GM18867 (cell line): ENCODE measurements at regions not wholly inside any gene's neighbourhood (a gene's known extent, or its start where the extent isn't known, plus 50 kb on each side); places are given as distances from the start of the nearest gene placed in this dataset.

Source experiments
- ATAC-seq: cut with Tn5 transposase; IDR thresholded peaks from one replicate; pipeline ENCODE4 v1.9.1; 2021; ENCODE audit warnings: mild to moderate bottlenecking, moderate library complexity; ENCODE audit not compliant: unreplicated experiment

GRCh38 chr6:164502833-164503232 is 806.6 kb downstream of the C6orf118 start:
- no peak for ATAC-seq

GRCh38 chr6:164495882-164496495 is 813.4 kb downstream of the C6orf118 start:
- ATAC-seq = no peak

- ATAC-seq = no peak
These were observed 831.0 kb downstream of the C6orf118 start for GRCh38 chr6:164478426-164478825.

- ATAC-seq = no peak
These were observed 831.6 kb downstream of the C6orf118 start for GRCh38 chr6:164477790-164478189.

- no peak for ATAC-seq
These were observed 832.3 kb downstream of the C6orf118 start for GRCh38 chr6:164477101-164477500.

- ATAC-seq = no peak
These were observed 840.0 kb downstream of the C6orf118 start for GRCh38 chr6:164469276-164469949.

- ATAC-seq = no peak
These were observed 853.6 kb downstream of the C6orf118 start for GRCh38 chr6:164455835-164456234.

GRCh38 chr6:164453835-164454234 is 855.6 kb downstream of the C6orf118 start:
- no peak for ATAC-seq

GRCh38 chr6:164442572-164442971 is 866.8 kb downstream of the C6orf118 start:
- no peak for ATAC-seq

- ATAC-seq = no peak
These were observed 870.1 kb downstream of the C6orf118 start for GRCh38 chr6:164439331-164439730.

GRCh38 chr6:164436976-164437375 is 872.4 kb downstream of the C6orf118 start:
- no peak for ATAC-seq

GRCh38 chr6:164427728-164428402 is 881.5 kb downstream of the C6orf118 start:
- ATAC-seq = no peak

- no peak for ATAC-seq
These were observed 884.9 kb downstream of the C6orf118 start for GRCh38 chr6:164424489-164424888.

GRCh38 chr6:164419099-164419498 is 890.3 kb downstream of the C6orf118 start:
- ATAC-seq = no peak

GRCh38 chr6:164418262-164418588 is 891.2 kb downstream of the C6orf118 start:
- ATAC-seq = no peak

GRCh38 chr6:164417537-164418261 is 891.7 kb downstream of the C6orf118 start:
- no peak for ATAC-seq

- ATAC-seq = no peak
These were observed 893.4 kb downstream of the C6orf118 start for GRCh38 chr6:164415832-164416563.

- no peak for ATAC-seq
These were observed 894.7 kb downstream of the C6orf118 start for GRCh38 chr6:164414695-164415094.

- no peak for ATAC-seq
These were observed 896.8 kb downstream of the C6orf118 start for GRCh38 chr6:164412566-164412965.

- no peak for ATAC-seq
These were observed 899.4 kb downstream of the C6orf118 start for GRCh38 chr6:164410017-164410416.
